ENCODE measurements at regions not wholly inside any gene's neighbourhood (a gene's known extent, or its start where the extent isn't known, plus 50 kb on each side); places are given as distances from the start of the nearest gene placed in this dataset. TPM values are rescaled to one million over a fixed set of nuclear protein-coding genes. Genes with fewer than 3 reads are reported as not detected.

- TF ChIP-seq CTCF (IDR thresholded peaks at IDR 0.05; ENCODE audit: low read depth, low read length, missing input control) (no peak), FOXA2 (IDR thresholded peaks at IDR 0.05) (no peak), JUND (IDR thresholded peaks at IDR 0.05) (no peak)
Observed at GRCh38 chr2:207479198-207479785, 50.5 kb upstream of the CREB1 start (continued).

Small RNA genes lying in the stretch of these regions (small RNA-seq; reads per million reads assigned to genes)
- gene MIR1302-4 = not detected

All from liver (tissue), 4 donors.